Skeletal muscle cell (primary cell): ENCODE measurements at regions not wholly inside any gene's neighbourhood (a gene's known extent, or its start where the extent isn't known, plus 50 kb on each side); places are given as distances from the start of the nearest gene placed in this dataset.
"Not testable (repeated sequence)": the region's sequence is repeated elsewhere in the genome, so short reads cannot be mapped to it uniquely, and the experiment has no call there.

Experiments used
- DNase-seq: peaks from one replicate; pipeline ENCODE4 v3.0.0-alpha.2; 2010; ENCODE audit warnings: low read depth
- H3K4me3 ChIP-seq: 2 replicates; pipeline ENCODE4 v1.5.1; 2011; ENCODE audit warnings: low read depth, mild to moderate bottlenecking, control low read depth, low read length, moderate library complexity

DNA sequence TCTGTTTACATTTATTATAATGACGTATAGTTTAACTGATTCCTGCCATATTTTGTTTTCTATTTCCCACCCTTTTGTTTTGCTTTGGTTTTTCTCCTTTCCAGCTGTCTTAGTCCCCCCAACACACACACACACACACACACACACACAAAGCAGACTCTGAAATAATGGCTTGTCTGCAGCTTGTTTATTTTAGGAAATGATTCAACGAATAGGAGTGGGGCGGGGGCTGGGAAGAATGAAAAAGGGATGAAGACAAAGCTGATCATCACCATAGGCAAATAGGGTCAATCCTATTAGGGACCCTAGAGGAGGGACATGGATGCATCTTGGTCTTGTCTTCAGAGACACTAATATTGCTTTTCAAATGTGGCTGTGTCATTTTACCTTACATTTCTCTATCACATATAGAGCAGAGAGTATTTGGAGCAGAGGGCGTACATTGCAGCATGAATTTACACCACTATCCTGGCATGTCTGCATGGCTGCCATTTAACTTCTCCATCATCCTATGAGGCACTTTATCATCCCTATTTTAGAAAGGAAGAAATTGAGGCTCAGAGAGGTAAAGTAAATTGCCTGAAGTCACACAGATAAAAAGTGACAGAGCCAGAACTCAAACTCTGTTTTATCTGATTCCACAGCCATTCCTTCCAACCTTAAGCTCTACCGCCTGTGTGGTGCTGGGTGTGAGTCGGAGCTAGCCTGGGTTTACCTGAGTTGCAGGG lies 147.2 kb upstream of the TPM1 start:
- peak; percentile 73 for DNase-seq

GRCh38 chr15:62895905-62896316 lies 146.6 kb upstream of the TPM1 start:
- DNase-seq: peak; percentile 66
- H3K4me3 ChIP-seq: no peak overlapping the region

More for the DNA sequence above, 147.2 kb upstream of the TPM1 start:
- H3K4me3 ChIP-seq: no peak overlapping the region

- no peak for DNase-seq
- H3K4me3 ChIP-seq: no peak overlapping the region
Observed at GRCh38 chr15:62896380-62896866, 146.1 kb upstream of the TPM1 start.

- H3K4me3 ChIP-seq: no peak overlapping the region
Observed at GRCh38 chr15:62896969-62897486, 145.5 kb upstream of the TPM1 start.

DNA sequence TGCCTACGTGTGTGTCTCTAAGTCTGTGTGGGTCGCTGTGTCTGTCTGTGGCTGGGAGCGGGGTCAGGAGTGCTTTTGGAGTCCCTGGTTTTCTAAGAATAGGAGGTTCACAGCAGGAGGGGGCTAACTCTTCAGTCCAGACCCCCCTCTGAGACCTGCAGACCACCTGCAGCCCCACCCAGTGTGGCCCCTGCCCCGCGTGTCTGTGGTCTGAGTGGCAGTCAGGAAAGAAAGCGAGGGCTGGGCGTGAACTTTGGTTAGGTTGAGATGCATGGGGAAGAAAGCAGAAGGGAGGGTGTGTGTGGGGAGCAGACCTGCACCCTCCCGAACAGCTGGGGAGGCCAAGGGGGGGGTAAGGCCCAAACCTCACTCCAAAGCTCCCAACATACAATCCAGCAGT lies 144.9 kb upstream of the TPM1 start:
- DNase-seq: no peak
- H3K4me3 ChIP-seq: no peak overlapping the region

More at GRCh38 chr15:62896969-62897486, 145.5 kb upstream of the TPM1 start:
- DNase-seq: peak; percentile 96

DNA sequence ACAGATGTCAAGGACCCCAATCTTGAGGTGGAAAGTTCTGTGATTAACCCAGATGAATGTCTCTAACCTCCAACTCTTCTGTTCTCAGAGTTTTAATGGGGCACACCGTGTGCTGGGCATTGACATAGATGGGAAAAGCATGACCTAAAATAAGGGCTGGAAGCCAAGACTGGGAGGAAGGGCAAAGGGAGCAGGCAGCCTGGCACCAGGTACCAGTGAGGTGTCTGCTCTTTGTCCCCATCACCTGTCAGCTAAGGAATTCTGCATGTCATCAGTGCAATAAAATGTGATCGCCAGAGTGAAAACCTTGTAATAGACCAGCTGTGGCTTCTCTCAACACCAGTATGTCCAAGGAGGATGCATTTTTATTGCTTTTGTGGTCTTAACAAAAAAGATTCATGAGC lies 143.5 kb upstream of the TPM1 start:
- H3K4me3 ChIP-seq: no peak overlapping the region
- DNase-seq: no peak

DNA sequence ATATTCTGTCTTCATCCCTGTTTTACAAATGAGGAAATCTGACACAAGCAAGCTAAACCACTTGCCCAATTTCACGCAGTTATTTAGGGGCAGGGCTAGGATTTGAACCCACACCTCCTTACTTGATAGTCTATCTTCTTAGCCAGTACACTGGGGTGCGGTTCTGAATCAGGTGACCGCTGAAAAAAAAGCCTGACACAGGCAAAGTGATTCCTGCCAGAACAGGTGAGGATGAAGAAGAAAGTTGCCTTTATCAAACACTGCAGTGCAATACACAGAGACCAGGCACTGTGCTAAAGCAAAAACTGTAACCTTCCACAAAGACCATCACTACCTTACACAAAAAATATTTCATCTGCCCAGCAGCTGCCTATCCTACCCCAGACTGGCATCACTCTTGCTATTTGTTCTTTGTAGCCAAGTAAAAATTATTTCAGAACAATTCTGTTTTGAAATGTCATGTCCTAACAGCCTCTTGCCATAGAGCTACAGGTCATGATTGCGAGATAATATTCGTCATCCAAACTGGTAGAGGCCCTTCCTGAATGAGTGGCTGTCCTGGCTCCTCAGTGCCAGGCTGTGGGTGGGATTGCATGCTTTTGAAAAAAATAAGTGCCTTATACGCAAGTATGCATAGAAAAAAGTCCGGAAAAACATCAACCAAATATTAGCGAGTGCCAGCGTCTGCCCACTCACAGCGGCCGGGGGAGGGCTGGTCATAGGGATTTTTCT lies 142.3 kb upstream of the TPM1 start:
- H3K4me3 ChIP-seq: no peak overlapping the region
- no peak for DNase-seq

DNA sequence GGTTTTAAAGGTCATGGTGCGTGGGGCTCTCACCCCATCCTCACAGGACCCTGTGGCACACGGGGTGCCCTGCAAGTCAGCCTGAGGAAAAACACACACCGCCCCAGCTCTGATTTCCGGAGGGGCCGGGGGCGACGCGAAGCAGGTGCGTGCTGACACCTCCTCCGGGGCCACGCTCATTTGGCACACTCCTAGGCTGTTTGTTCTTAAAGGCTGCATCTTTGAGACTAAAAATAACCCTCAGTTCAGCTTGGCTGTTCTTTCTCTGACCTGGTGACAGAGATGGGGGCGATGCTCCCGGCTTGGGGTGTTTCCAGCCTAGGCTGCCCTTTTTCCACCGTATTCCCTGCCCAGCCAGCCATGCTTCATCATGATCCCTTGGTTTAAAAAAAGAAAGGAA lies 141.5 kb upstream of the TPM1 start:
- H3K4me3 ChIP-seq: no peak overlapping the region
- no peak for DNase-seq

DNA sequence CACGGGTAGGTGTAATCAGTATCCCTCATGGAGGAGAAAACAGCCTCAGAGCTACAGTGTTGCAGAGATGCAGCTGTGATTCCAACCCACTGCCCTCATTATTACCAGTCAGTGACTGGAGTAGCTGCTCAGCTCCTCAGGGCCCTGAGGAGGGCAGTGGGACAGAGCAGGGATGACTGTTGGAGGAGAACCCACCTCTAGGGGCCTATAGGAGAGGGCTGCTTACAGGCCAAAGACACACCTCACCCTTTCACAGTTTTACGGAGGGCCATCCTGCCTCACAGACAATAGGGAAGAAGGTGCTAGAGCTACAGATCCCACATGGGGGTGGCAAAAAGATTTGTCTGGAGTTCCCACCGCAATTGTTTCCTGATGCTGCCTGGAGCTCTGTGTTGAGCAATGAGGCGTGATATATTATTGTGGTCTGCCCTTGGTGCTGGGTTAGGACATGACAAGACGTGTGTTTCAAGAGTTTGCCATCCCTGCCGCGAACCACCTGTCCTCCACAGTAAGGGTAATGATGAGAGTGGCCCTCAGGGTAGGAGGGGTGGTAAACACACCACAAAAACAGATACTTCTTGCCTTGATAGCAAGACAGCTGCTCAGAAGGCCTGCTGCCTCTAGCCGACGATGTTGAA lies 140.5 kb upstream of the TPM1 start:
- no peak for DNase-seq
- H3K4me3 ChIP-seq: no peak overlapping the region

DNA sequence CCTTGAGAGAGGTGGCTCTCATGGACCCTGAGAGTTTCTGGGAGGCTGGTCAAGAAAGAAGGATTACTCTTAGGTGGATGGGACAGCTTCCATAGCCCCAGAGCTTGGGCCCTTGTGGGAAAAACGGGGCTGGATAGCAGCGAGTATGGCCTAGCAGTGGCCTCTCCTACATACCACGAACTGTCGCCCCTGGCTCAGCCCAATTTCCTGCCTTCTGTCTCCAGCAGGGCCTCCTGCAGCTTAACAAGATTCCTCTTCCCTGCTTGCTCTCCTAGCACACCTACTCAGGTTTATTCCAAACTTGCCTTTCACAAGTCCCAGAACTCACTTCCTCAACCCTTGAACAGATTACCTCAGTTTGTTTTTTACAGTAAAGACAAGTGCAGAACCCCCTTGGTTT lies 139.7 kb upstream of the TPM1 start:
- H3K4me3 ChIP-seq: no peak overlapping the region
- DNase-seq: no peak

GRCh38 chr15:62903437-62903836 lies 139.1 kb upstream of the TPM1 start:
- H3K4me3 ChIP-seq: no peak overlapping the region

GRCh38 chr15:62904041-62904910 lies 138.3 kb upstream of the TPM1 start:
- H3K4me3 ChIP-seq: no peak overlapping the region
- DNase-seq: no peak

More at GRCh38 chr15:62903437-62903836, 139.1 kb upstream of the TPM1 start:
- no peak for DNase-seq

- DNase-seq: no peak
- no peak overlapping the region for H3K4me3 ChIP-seq
Observed at GRCh38 chr15:62906627-62907026, 135.9 kb upstream of the TPM1 start.

DNA sequence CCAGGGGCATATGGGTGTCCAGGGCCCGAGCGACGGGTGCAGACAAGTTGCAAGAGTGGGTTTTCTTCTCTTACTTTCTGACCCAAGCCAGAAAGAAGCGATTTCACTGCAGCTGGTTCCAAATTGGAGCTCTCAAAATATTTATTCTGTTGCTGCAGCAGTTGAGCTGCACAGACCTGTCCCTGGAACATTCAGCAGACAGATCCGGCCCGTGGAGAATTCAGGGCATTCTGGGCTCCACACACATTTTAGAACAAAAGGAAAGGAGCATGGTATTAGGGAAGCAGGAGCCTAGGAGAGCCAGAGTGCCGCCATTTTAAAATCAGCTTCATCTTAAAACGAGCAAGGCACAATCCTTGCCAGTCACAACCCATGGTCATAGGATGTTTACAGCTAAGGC lies 135.3 kb upstream of the TPM1 start:
- H3K4me3 ChIP-seq: no peak overlapping the region
- no peak for DNase-seq

DNA sequence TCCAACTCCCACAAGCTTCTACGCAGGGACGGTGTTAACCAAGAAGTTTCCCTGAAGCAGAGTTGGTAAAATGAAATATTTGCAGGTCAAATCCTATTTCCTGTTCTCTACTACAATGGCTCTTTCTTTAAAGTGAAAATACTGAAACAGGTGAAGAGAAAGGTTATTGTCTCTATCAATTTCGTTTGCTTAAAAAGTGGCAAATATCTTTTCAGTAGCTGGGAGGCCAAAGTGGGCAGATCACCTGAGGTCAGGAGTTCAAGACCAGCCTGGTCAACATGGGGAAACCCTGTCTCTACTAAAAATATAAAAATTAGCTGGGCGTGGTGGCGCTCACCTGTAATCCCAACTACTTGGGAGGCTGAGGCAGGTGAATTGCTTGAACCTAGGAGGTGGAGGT lies 134.2 kb upstream of the TPM1 start:
- H3K4me3 ChIP-seq, DNase-seq: not testable (repeated sequence)

- no peak overlapping the region for H3K4me3 ChIP-seq
- no peak for DNase-seq
Observed at GRCh38 chr15:62909257-62909656, 133.3 kb upstream of the TPM1 start.

- H3K4me3 ChIP-seq: no peak overlapping the region
- DNase-seq: no peak
Observed at GRCh38 chr15:62912282-62912681, 130.3 kb upstream of the TPM1 start.

GRCh38 chr15:62912808-62913207 lies 129.7 kb upstream of the TPM1 start:
- H3K4me3 ChIP-seq: no peak overlapping the region
- no peak for DNase-seq

GRCh38 chr15:62913246-62913645 lies 129.3 kb upstream of the TPM1 start:
- DNase-seq: no peak

More at GRCh38 chr15:62913246-62913645, 129.3 kb upstream of the TPM1 start:
- H3K4me3 ChIP-seq: no peak overlapping the region
